MCF 10A (cell line): ENCODE measurements at regions not wholly inside any gene's neighbourhood (a gene's known extent, or its start where the extent isn't known, plus 50 kb on each side); places are given as distances from the start of the nearest gene placed in this dataset.

Source experiments
- BruUV-seq: library from RNA; stranded (reverse); fragments of 400-500 nt; replicated peaks from 2 replicates; lab custom pipeline; 2021; lab: Mats Ljungman, UMichigan
- CTCF ChIA-PET: fragments of 300-600 bp; sonication (Branson Sonifier 250); formaldehyde crosslinking; extraction: SDS; loops from one replicate; lab custom pipeline; 2021; ENCODE audit warnings: antibody characterized with exemption, inconsistent platforms; lab: Yijun Ruan, JAX
- POLR2A ChIA-PET: fragments of 300-600, 350-650 bp; sonication (Branson Sonifier 250); formaldehyde crosslinking; extraction: SDS; loops from one replicate; lab custom pipeline; 2020; ENCODE audit warnings: antibody characterized with exemption, inconsistent platforms; lab: Yijun Ruan, JAX
- DNase-seq: peaks from one replicate; pipeline ENCODE4 v3.0.0-alpha.2; 2018; ENCODE audit not compliant: unreplicated experiment
- H3K27ac Mint-ChIP-seq: one replicate; pipeline ENCODE4 v1.8.0; 2022; ENCODE audit warnings: mild to moderate bottlenecking, low read depth, mixed read lengths; ENCODE audit not compliant: unreplicated experiment
- H3K27me3 Mint-ChIP-seq: one replicate; pipeline ENCODE4 v1.8.0; 2022; ENCODE audit warnings: mixed read lengths; ENCODE audit not compliant: insufficient read depth, unreplicated experiment
- H3K36me3 Mint-ChIP-seq: one replicate; pipeline ENCODE4 v1.8.0; 2022; ENCODE audit warnings: mild to moderate bottlenecking, moderate library complexity, mixed read lengths; ENCODE audit not compliant: insufficient read depth, unreplicated experiment
- H3K4me1 Mint-ChIP-seq: one replicate; pipeline ENCODE4 v1.8.0; 2022; ENCODE audit warnings: mixed read lengths; ENCODE audit not compliant: insufficient read depth, unreplicated experiment
- H3K4me3 Mint-ChIP-seq: one replicate; pipeline ENCODE4 v1.8.0; 2022; ENCODE audit warnings: mild to moderate bottlenecking, moderate library complexity, mixed read lengths; ENCODE audit not compliant: unreplicated experiment
- H3K9me3 Mint-ChIP-seq: one replicate; pipeline ENCODE4 v1.8.0; 2022; ENCODE audit warnings: mixed read lengths; ENCODE audit not compliant: unreplicated experiment
- CTCF ChIP-seq: fragments of 200-600 bp; IDR thresholded peaks from one replicate; pipeline ENCODE4 v1.8.0; 2022; ENCODE audit warnings: antibody characterized with exemption, mild to moderate bottlenecking; ENCODE audit not compliant: unreplicated experiment
- intact Hi-C: fragments of 100-400 bp; cut with micrococcal nuclease; formaldehyde crosslinking; loops from 2 replicates; pipeline ENCODE4 v1.14.1; 2022
- microRNA-seq: library from miRNA; unstranded; fragments of <30 nt; microRNA quantifications from one replicate; pipeline ENCODE4 v1.2.0, GENCODE V29; 2022

- no peak for DNase-seq
- Mint-ChIP-seq H3K9me3 (no peaks in the 10 kb centered on the region), H3K4me3 (no peak overlapping the region), H3K27me3 (no peaks in the 10 kb centered on the region), H3K4me1 (no peaks in the 10 kb centered on the region), H3K36me3 (no peaks in the 10 kb centered on the region), H3K27ac (no peak overlapping the region)
- ChIA-PET POLR2A (interaction anchor here (0.5 to 0.6 kb wide), 2 partner anchors 489 to 494 kb away, joined by 3 read pairs; no protein-coding TSS in a partner anchor), CTCF (interaction anchor here (0.6 to 0.7 kb wide), 2 partner anchors 8 to 15 kb away, joined by 3 read pairs; no protein-coding TSS in a partner anchor)
- intact Hi-C loops, result no loop called here
- no TSS peak for BruUV-seq
- no peak for TF ChIP-seq CTCF
Measured at GRCh38 chr3:44185396-44185915, 56.2 kb upstream of the TOPAZ1 start.

GRCh38 chr3:44186111-44186672, 55.5 kb upstream of the TOPAZ1 start:
- no peak overlapping the region for H3K4me3 Mint-ChIP-seq
- no peaks in the 10 kb centered on the region for H3K4me1 Mint-ChIP-seq
- no peak for DNase-seq
- ChIA-PET CTCF (interaction anchor here (0.6 kb wide), 2 partner anchors 9 to 417 kb away, joined by 3 read pairs; no protein-coding TSS in a partner anchor), POLR2A (no interaction called here)
- no peaks in the 10 kb centered on the region for H3K27me3 Mint-ChIP-seq
- TF ChIP-seq CTCF, result no peak
- H3K36me3 Mint-ChIP-seq, result no peaks in the 10 kb centered on the region
- H3K9me3 Mint-ChIP-seq, result no peaks in the 10 kb centered on the region
- intact Hi-C loops, result no loop called here
- BruUV-seq, result no TSS peak
- no peak overlapping the region for H3K27ac Mint-ChIP-seq

- ChIA-PET CTCF (interaction anchor here (0.6 kb wide), 1 partner anchor 418 kb away, joined by 3 read pairs; no protein-coding TSS in a partner anchor), POLR2A (no interaction called here)
- no TSS peak for BruUV-seq
- no peak for TF ChIP-seq CTCF
- Mint-ChIP-seq H3K27me3 (no peaks in the 10 kb centered on the region), H3K36me3 (no peaks in the 10 kb centered on the region), H3K4me3 (no peak overlapping the region), H3K9me3 (peaks cover 1% of the 10 kb centered on the region), H3K4me1 (no peaks in the 10 kb centered on the region), H3K27ac (no peak overlapping the region)
- no peak for DNase-seq
- intact Hi-C loops, result no loop called here
Measured at GRCh38 chr3:44186712-44187111, 55.0 kb upstream of the TOPAZ1 start.

Small RNA genes lying in the stretch of these regions (microRNA-seq; reads per million reads assigned to microRNA genes)
- 94.5 reads per million, percentile 71 among the genes with 10 or more reads in this experiment for gene MIR138-1
